PFSK-1 (cell line): ENCODE measurements at regions not wholly inside any gene's neighbourhood (a gene's known extent, or its start where the extent isn't known, plus 50 kb on each side); places are given as distances from the start of the nearest gene placed in this dataset.

Experiments used
- FOXP2 ChIP-seq: optimal IDR thresholded peaks from 2 replicates; pipeline ENCODE3; 2011; ENCODE audit warnings: borderline replicate concordance, control low read depth, inconsistent platforms; ENCODE audit not compliant: insufficient read depth; ENCODE audit errors: extremely low read length, extremely low read depth
- POLR2AphosphoS5 ChIP-seq: IDR thresholded peaks from 2 replicates; pipeline ENCODE4 v1.6.1; 2012; ENCODE audit warnings: low read depth, mild to moderate bottlenecking, control low read depth, low read length, moderate library complexity
- REST ChIP-seq, 2 experiments: IDR thresholded peaks; 2 replicates each; pipeline versions ENCODE4 v1.6.1 to v1.8.0; 2011 to 2012; ENCODE audit warnings: low read depth in 2 of 2, low read length in 2 of 2, control low read depth in 1 of 2, inconsistent platforms in 1 of 2, mild to moderate bottlenecking in 1 of 2, moderate library complexity in 1 of 2; ENCODE audit not compliant: insufficient read depth in 1 of 2
- SIN3A ChIP-seq: IDR thresholded peaks from 2 replicates; pipeline ENCODE4 v1.6.1; 2012; ENCODE audit warnings: mild to moderate bottlenecking, low read length, moderate library complexity, borderline replicate concordance; ENCODE audit not compliant: insufficient read depth
- TAF1 ChIP-seq: IDR thresholded peaks from 2 replicates; pipeline ENCODE4 v1.6.1; 2012; ENCODE audit warnings: low read length, control low read depth, borderline replicate concordance; ENCODE audit not compliant: insufficient read depth

DNA sequence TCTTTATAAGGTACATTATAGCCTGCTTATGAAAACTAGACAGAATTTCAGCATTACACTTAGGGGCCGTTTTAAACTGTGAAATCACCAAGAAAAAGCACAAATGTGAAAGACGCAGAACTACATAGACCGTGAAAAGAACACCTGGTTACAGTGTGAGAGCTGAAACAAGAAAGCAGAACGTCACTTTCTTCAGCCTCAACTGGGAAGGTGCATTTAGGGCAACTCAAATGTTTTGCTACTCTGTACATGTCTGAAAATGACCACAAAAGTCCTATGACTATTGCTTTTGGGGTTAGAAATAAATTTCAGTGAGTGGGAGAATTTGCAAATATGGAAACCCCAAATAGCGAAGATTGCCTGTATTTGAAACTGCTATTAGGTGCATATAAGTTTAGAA is 268.7 kb downstream of the OLFM3 start:
- TF ChIP-seq SIN3A: no peak
- no peak for TF ChIP-seq REST (IDR thresholded peaks at IDR 0.05; ENCODE audit: insufficient read depth in 1 of 2, low read depth in 2 of 2, low read length in 2 of 2)

- TF ChIP-seq FOXP2 (no peak), SIN3A (no peak), TAF1 (no peak), REST (IDR thresholded peaks at IDR 0.05; ENCODE audit: insufficient read depth in 1 of 2, low read depth in 2 of 2, low read length in 2 of 2) (no peak), POLR2AphosphoS5 (no peak)
Observed at GRCh38 chr1:101730559-101730958, 266.2 kb downstream of the OLFM3 start.

DNA sequence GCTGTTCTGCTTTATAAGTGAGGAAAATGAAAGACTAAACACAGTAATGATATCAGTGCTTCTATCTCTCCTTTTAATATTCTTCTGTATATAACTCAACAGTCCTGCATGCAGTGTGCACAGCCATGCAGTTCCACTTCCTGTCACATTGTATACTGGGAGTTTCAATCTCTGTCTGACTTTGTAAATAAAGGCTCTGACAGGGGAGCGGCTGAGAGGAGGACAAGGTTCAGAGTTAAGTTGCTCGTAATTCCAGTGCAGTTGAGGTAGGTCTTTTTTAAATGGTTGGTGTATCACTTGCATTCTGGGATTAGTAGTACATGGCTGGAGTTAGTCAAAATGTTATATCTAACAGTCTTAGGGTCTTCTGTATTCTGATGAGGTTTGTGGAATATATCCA is 264.5 kb downstream of the OLFM3 start:
- TF ChIP-seq POLR2AphosphoS5: no peak
- TF ChIP-seq SIN3A: no peak
- no peak for TF ChIP-seq FOXP2
- no peak for TF ChIP-seq REST (IDR thresholded peaks at IDR 0.05; ENCODE audit: insufficient read depth in 1 of 2, low read depth in 2 of 2, low read length in 2 of 2)
- TF ChIP-seq TAF1: no peak

DNA sequence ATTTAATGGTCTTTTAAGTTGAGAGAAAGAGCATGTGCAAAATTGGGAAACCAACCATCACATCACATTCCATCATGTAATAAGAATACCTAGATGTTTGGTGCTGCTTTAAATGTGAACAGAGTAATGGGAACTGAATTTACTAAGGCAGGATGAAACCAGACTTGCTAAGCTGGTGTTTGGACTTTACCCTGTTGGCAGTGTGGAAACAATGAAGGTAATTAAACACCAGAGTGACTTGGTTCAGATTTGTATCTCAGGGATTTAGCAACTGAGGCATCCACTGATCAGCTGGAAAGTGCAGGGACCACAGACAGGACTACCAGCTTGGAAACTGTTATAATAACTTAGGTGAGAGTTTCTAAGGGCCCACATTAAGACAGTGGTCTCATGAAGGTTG is 263.4 kb downstream of the OLFM3 start:
- TF ChIP-seq REST (IDR thresholded peaks at IDR 0.05; ENCODE audit: insufficient read depth in 1 of 2, low read depth in 2 of 2, low read length in 2 of 2) (no peak), SIN3A (no peak), POLR2AphosphoS5 (no peak), FOXP2 (no peak), TAF1 (no peak)

DNA sequence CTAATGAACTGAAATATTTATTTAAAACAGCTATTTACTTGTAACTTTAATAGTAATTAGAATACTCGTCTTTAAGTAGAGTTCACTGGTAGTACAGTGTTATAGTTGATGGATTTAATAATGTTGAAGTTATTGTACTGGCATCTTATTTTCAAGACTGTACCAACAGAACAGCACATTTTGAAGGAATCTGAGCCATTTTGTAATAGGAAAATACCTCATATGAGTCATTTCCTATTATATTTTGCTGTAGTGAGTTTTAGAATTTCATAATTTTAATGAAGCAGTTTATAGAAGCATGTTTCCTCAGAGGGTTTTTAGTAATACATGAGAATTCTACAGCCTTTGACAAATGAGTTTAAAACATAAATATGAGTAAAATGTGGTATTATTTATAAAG is 258.3 kb downstream of the OLFM3 start:
- TF ChIP-seq REST (IDR thresholded peaks at IDR 0.05; ENCODE audit: insufficient read depth in 1 of 2, low read depth in 2 of 2, low read length in 2 of 2) (no peak), FOXP2 (no peak), POLR2AphosphoS5 (no peak), SIN3A (no peak), TAF1 (no peak)
